Retinal pigment epithelial cell (primary cell): ENCODE measurements at regions not wholly inside any gene's neighbourhood (a gene's known extent, or its start where the extent isn't known, plus 50 kb on each side); places are given as distances from the start of the nearest gene placed in this dataset.

Source experiments
- DNase-seq: peaks from one replicate; pipeline ENCODE4 v3.0.0-alpha.2; 2010; ENCODE audit warnings: low read depth
- H3K4me3 ChIP-seq: 2 replicates; pipeline ENCODE4 v1.5.1; 2011; ENCODE audit warnings: mild to moderate bottlenecking, low read length, control low read depth, moderate library complexity
- CTCF ChIP-seq: conservative IDR thresholded peaks from 2 replicates; pipeline ENCODE4 v1.5.1; 2011; ENCODE audit warnings: low read depth, low read length, control low read depth, inconsistent platforms

GRCh38 chr18:77486985-77487384, 237.3 kb downstream of the GALR1 start:
- TF ChIP-seq CTCF = no peak
- no peak for DNase-seq

GRCh38 chr18:77487951-77488740, 238.5 kb downstream of the GALR1 start:
- no peak overlapping the region for H3K4me3 ChIP-seq
- no peak for TF ChIP-seq CTCF
- DNase-seq = no peak

More at GRCh38 chr18:77486985-77487384, 237.3 kb downstream of the GALR1 start:
- no peak overlapping the region for H3K4me3 ChIP-seq

DNA sequence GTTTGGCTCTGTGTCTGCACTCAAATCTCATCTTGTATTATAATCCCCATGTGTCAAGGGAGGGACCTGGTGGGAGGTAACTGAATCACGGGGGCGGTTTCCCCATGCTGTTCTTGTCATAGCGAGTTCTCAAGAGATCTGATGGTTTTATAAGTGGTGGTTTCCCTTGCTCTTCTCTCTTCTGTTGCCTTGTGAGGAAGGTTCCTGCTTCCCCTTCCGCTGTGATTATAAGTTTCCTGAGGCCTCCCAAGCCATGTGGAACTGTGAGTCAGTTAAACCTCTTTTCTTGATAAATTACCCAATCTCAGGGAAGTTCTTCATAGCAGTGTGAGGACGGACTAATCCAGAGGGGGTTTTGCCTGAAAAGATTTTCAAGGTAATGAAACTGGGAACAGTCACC, 245.4 kb downstream of the GALR1 start:
- no peak overlapping the region for H3K4me3 ChIP-seq
- no peak for TF ChIP-seq CTCF
- DNase-seq = no peak

DNA sequence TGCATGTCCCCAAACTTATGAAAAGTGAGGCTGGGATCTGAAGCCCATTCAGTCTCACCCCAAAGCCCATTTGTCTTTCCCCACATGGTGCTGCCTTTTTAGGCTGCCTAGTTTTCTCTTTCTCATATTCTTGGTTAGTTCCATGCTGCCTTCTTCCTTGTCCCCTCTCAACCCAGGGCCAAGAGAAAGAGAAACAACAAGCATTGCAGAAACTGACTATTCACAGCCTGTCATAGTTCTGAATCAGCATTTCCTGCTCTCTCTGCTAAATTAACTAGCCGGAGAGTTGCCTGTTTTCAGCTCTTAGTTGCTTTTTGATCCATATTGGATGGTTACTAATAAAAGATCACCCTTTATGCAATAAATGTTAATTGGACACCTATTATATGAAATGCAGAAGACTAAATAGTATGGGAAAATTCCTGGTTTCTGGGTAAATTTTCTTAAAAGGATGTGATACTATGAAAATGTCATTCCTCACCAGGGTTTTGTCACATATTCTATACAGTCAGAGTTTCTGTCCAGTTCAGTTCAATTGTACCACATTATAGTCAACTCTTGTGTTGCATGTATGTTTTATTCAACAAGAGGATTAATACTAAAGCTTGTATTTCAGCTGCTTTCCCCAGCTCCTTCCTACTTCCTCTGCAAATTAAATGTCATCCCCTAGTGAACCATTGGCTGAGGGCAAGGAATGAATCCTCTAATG, 246.5 kb downstream of the GALR1 start:
- TF ChIP-seq CTCF = no peak
- no peak overlapping the region for H3K4me3 ChIP-seq

DNA sequence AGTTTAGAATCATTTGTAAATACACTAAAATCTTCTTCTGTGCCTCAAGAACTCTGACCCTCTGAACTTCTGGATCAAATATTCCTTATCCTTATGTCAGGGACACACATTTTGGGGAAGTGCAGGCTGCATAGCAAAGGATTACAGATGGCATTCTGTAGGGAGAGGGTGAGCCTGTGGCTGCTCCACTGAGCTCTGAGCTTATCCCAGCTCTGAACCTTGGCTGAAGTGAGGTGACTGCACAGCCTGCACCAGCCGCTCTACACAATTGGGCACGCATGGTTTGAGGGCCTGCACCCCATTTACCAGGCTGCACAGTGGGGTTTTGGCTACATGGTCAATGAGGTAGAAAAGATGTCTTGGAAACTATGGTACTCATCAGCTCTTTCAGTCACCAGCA, 251.6 kb downstream of the GALR1 start:
- no peak overlapping the region for H3K4me3 ChIP-seq
- no peak for DNase-seq
- no peak for TF ChIP-seq CTCF

More for the DNA sequence above, 246.5 kb downstream of the GALR1 start:
- DNase-seq = no peak

DNA sequence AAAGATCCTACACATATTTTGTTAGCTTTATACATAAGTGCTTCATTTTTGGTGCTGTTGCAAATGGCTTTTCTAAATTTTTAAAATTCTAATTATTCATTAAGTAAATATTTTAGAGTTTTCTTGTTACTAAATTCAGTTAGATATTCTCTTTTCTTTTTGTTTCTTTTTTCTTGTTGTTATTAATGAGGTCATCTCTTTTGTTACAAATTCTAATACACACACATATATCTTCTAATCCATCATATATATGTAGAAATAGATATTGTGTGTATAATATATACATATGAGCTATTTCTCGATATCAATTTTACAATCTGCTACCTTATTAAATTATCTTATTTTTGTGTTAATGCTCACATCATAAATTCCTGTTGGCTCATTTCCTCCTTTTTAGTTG, 255.9 kb downstream of the GALR1 start:
- no peak overlapping the region for H3K4me3 ChIP-seq
- TF ChIP-seq CTCF = no peak
- no peak for DNase-seq

- H3K4me3 ChIP-seq = no peak overlapping the region
- no peak for TF ChIP-seq CTCF
- no peak for DNase-seq
Observed at GRCh38 chr18:77512152-77512551, 262.5 kb downstream of the GALR1 start.
